HEK293 (cell line): ENCODE measurements at regions not wholly inside any gene's neighbourhood (a gene's known extent, or its start where the extent isn't known, plus 50 kb on each side); places are given as distances from the start of the nearest gene placed in this dataset.

Experiments used
- REPIN1 ChIP-seq: fragments of 450-650 bp; formaldehyde crosslinking; IDR thresholded peaks from 2 replicates; pipeline ENCODE4 v1.5.1; 2017; ENCODE audit warnings: missing biosample characterization, missing genetic modification characterization, low read depth
- SETDB1 ChIP-seq: IDR thresholded peaks from one replicate; pipeline ENCODE4 v1.6.1; 2017; ENCODE audit warnings: mild to moderate bottlenecking, low read length, moderate library complexity, mixed read lengths; ENCODE audit not compliant: insufficient read length
- SP7 ChIP-seq: fragments of 450-650 bp; formaldehyde crosslinking; IDR thresholded peaks from 2 replicates; pipeline ENCODE4 v1.5.1; 2016; ENCODE audit warnings: missing biosample characterization, missing genetic modification characterization
- ZBTB8A ChIP-seq: fragments of 450-650 bp; formaldehyde crosslinking; IDR thresholded peaks from 2 replicates; pipeline ENCODE4 v1.5.1; 2016; ENCODE audit warnings: missing biosample characterization, missing genetic modification characterization
- ZNF112 ChIP-seq: fragments of 450-650 bp; formaldehyde crosslinking; IDR thresholded peaks from 2 replicates; pipeline ENCODE4 v1.5.0; 2017; ENCODE audit warnings: missing biosample characterization, missing genetic modification characterization
- ZNF133 ChIP-seq: fragments of 450-650 bp; formaldehyde crosslinking; IDR thresholded peaks from 2 replicates; pipeline ENCODE4 v1.5.1; 2016; ENCODE audit warnings: missing biosample characterization, missing genetic modification characterization
- ZNF24 ChIP-seq: fragments of 450-650 bp; formaldehyde crosslinking; IDR thresholded peaks from 2 replicates; pipeline ENCODE4 v1.5.1; 2016; ENCODE audit warnings: missing biosample characterization, missing genetic modification characterization
- ZNF707 ChIP-seq: fragments of 450-650 bp; formaldehyde crosslinking; IDR thresholded peaks from 2 replicates; pipeline ENCODE4 v1.5.1; 2016; ENCODE audit warnings: missing biosample characterization, missing genetic modification characterization
- ZSCAN16 ChIP-seq: fragments of 450-650 bp; formaldehyde crosslinking; IDR thresholded peaks from 2 replicates; pipeline ENCODE4 v1.5.1; 2016; ENCODE audit warnings: missing biosample characterization, missing genetic modification characterization
- TF ChIP-seq, protein P1 (sequence below): fragments of 450-650 bp; formaldehyde crosslinking; IDR thresholded peaks from 2 replicates; pipeline ENCODE4 v1.5.1; 2016; ENCODE audit warnings: missing biosample characterization, missing genetic modification characterization
- TF ChIP-seq, protein P2 (sequence below): fragments of 450-650 bp; IDR thresholded peaks from 2 replicates; pipeline ENCODE4 v1.5.1; 2018; ENCODE audit warnings: missing biosample characterization, missing genetic modification characterization

DNA sequence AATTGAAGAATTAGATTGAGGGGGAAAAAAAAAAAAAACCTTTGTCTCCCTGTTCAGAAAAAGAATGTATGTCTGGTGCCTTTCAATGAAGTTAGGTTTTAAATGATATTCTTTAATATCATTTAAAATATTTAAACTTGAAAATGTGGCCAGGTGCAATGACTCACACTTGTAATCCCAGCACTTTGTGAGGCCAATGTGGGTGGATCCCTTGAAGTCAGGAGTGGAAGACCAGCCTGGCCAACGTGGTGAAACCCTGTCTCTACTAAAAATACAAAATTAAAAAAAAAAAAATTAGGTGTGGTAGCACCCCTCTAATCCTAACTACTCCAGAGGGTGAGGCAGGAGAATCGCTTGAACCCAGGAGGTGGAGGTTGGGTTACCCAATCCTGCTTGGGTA lies 111.1 kb upstream of the RASA1 start:
- TF ChIP-seq, protein P1, sequence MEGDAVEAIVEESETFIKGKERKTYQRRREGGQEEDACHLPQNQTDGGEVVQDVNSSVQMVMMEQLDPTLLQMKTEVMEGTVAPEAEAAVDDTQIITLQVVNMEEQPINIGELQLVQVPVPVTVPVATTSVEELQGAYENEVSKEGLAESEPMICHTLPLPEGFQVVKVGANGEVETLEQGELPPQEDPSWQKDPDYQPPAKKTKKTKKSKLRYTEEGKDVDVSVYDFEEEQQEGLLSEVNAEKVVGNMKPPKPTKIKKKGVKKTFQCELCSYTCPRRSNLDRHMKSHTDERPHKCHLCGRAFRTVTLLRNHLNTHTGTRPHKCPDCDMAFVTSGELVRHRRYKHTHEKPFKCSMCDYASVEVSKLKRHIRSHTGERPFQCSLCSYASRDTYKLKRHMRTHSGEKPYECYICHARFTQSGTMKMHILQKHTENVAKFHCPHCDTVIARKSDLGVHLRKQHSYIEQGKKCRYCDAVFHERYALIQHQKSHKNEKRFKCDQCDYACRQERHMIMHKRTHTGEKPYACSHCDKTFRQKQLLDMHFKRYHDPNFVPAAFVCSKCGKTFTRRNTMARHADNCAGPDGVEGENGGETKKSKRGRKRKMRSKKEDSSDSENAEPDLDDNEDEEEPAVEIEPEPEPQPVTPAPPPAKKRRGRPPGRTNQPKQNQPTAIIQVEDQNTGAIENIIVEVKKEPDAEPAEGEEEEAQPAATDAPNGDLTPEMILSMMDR (tag by site-specific recombination), result no peak
- no peak for TF ChIP-seq ZNF133
- no peak for TF ChIP-seq REPIN1 (tag by site-specific recombination)
- TF ChIP-seq SETDB1, result no peak
- TF ChIP-seq, protein P2, sequence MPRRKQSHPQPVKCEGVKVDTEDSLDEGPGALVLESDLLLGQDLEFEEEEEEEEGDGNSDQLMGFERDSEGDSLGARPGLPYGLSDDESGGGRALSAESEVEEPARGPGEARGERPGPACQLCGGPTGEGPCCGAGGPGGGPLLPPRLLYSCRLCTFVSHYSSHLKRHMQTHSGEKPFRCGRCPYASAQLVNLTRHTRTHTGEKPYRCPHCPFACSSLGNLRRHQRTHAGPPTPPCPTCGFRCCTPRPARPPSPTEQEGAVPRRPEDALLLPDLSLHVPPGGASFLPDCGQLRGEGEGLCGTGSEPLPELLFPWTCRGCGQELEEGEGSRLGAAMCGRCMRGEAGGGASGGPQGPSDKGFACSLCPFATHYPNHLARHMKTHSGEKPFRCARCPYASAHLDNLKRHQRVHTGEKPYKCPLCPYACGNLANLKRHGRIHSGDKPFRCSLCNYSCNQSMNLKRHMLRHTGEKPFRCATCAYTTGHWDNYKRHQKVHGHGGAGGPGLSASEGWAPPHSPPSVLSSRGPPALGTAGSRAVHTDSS (tag by site-specific recombination), result no peak
- no peak for TF ChIP-seq ZSCAN16 (tag by site-specific recombination)
- TF ChIP-seq SP7 (tag by site-specific recombination), result no peak
- no peak for TF ChIP-seq ZNF112 (tag by site-specific recombination)
- TF ChIP-seq ZNF24 (tag by site-specific recombination), result no peak
- no peak for TF ChIP-seq ZBTB8A
- TF ChIP-seq ZNF707 (tag by site-specific recombination), result no peak
